ENCODE measurements at regions not wholly inside any gene's neighbourhood (a gene's known extent, or its start where the extent isn't known, plus 50 kb on each side); places are given as distances from the start of the nearest gene placed in this dataset.

DNA sequence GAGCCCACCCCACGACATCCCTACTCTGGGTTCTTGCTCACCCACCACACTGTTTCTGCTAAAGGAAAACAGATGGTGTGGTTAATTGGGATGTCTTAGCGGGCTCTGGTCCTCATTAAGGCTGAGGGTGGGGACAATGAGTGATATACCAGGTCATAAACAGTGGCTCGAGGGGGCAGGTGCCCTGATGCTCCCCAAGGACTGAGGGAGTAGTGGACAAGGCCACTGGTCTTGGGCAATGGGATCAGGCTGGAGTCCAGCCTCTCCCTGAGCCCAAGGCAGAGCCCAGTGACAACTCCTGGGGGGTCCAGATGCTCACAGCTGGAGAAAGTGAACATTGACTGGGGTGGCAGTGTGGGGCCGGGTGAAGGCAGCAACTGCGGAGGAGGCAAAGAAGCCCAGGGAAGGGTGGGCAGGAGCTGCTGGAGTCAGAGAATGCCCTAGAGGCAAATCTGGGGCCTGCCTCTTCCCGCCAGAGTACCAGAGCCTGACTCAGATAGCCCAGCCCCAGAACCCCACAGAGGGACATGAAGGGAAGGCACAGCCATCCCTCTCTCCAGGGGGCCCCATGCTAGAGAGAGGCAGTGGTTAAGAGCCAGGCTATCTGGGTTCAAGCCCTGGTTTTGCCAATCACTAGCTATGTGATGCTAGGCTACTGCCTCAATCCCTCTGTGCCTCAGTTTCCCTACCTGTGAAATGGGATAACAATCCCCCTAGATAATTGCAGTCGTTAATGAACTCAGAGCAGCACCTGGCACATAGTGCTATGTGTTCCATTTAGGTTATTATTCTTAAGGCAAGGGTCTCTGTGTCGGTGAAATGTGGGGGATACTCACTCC lies 72.3 kb downstream of the MRPL14 start:
- ATAC-seq, result no peak
- TF ChIP-seq TSHZ2 (CRISPR knock-in tag; IDR thresholded peaks at IDR 0.05) (peak; percentile 20; the same call in 1 of the 2 replicates), TCF4 (CRISPR knock-in tag; IDR thresholded peaks at IDR 0.05; ENCODE audit: borderline replicate concordance) (peak; percentile 55; the same call in 1 of the 2 replicates), ARNTL (CRISPR knock-in tag; IDR thresholded peaks at IDR 0.05; ENCODE audit: borderline replicate concordance, low read depth) (no peak)

- no peak for TF ChIP-seq ZNF565 (CRISPR knock-in tag; conservative IDR thresholded peaks at IDR 0.05; ENCODE audit: low read depth)
- no peak for TF ChIP-seq PPARA (CRISPR knock-in tag; IDR thresholded peaks at IDR 0.05; ENCODE audit: borderline replicate concordance)
- no peak for TF ChIP-seq ARNTL (CRISPR knock-in tag; IDR thresholded peaks at IDR 0.05; ENCODE audit: borderline replicate concordance, low read depth)
- no peak for TF ChIP-seq ZC3H10 (CRISPR knock-in tag; IDR thresholded peaks at IDR 0.05)
- no peak for TF ChIP-seq ISL1 (CRISPR knock-in tag; IDR thresholded peaks at IDR 0.05)
- TF ChIP-seq TCF4 (CRISPR knock-in tag; IDR thresholded peaks at IDR 0.05; ENCODE audit: borderline replicate concordance), result no peak
- TF ChIP-seq SNAI2 (CRISPR knock-in tag; IDR thresholded peaks at IDR 0.05), result no peak
- no peak for TF ChIP-seq OSR1 (CRISPR knock-in tag; IDR thresholded peaks at IDR 0.05)
- no peak for TF ChIP-seq PATZ1 (CRISPR knock-in tag; IDR thresholded peaks at IDR 0.05; ENCODE audit: borderline replicate concordance)
- no peak for TF ChIP-seq ZNF70 (CRISPR knock-in tag; IDR thresholded peaks at IDR 0.05)
- no peak for TF ChIP-seq BACH2 (CRISPR knock-in tag; IDR thresholded peaks at IDR 0.05; ENCODE audit: borderline replicate concordance)
- TF ChIP-seq ZFP3 (CRISPR knock-in tag; IDR thresholded peaks at IDR 0.05), result no peak
- ATAC-seq, result no peak
Measured at GRCh38 chr6:44053760-44054556, 73.3 kb downstream of the MRPL14 start.

DNA sequence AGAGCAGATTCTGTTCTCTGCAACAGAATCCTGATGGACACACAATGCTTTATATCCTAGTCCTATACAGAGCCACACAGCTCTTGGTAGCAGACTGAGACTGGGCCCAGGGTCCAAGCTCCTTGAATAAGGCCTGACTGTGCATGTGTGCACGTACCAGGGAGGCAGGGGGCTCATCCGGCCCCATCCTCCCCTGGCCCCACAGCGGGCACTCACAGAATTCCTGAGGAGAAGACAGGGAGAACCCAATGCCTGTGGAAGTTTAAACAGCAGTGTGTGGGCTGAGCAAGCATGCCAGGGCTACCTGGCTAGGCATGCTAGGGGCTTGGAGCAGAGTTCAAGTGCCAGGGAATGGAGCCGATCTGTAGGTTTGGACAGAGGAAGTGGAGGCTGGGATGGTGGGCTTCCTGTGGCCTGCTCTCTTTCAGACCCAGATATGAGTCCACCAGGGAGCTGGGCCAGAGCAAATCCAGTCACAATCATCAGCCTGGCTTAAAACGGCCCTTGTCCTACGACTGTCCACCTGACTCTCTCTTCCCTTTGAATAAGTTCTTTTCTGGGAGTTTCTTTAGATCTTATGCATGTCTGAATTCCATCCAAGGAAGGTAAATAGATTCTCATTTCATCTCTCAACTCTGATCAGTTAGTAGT lies 74.0 kb downstream of the MRPL14 start:
- TF ChIP-seq ZC3H10 (CRISPR knock-in tag; IDR thresholded peaks at IDR 0.05), result no peak
- no peak for TF ChIP-seq PATZ1 (CRISPR knock-in tag; IDR thresholded peaks at IDR 0.05; ENCODE audit: borderline replicate concordance)
- TF ChIP-seq TSHZ2 (CRISPR knock-in tag; IDR thresholded peaks at IDR 0.05), result no peak
- no peak for TF ChIP-seq BACH2 (CRISPR knock-in tag; IDR thresholded peaks at IDR 0.05; ENCODE audit: borderline replicate concordance)
- TF ChIP-seq CSDC2 (CRISPR knock-in tag; IDR thresholded peaks at IDR 0.05), result no peak
- no peak for TF ChIP-seq CSRNP3 (CRISPR knock-in tag; IDR thresholded peaks at IDR 0.05)
- no peak for TF ChIP-seq ZFP30 (CRISPR knock-in tag; IDR thresholded peaks at IDR 0.05)
- TF ChIP-seq ISL1 (CRISPR knock-in tag; IDR thresholded peaks at IDR 0.05), result no peak
- TF ChIP-seq ARNTL (CRISPR knock-in tag; IDR thresholded peaks at IDR 0.05; ENCODE audit: borderline replicate concordance, low read depth), result no peak
- TF ChIP-seq ZNF565 (CRISPR knock-in tag; conservative IDR thresholded peaks at IDR 0.05; ENCODE audit: low read depth), result no peak

More for the DNA sequence above, 74.0 kb downstream of the MRPL14 start:
- ATAC-seq, result no peak
